Amniotic stem cell (primary cell): ENCODE measurements at regions not wholly inside any gene's neighbourhood (a gene's known extent, or its start where the extent isn't known, plus 50 kb on each side); places are given as distances from the start of the nearest gene placed in this dataset.
A peak's percentile ranks its signal among the peaks of the same experiment; 100 is the strongest.

Experiments used
- DNase-seq: peaks from one replicate; lab custom pipeline; 2025; lab: John Stamatoyannopoulos, UW

DNA sequence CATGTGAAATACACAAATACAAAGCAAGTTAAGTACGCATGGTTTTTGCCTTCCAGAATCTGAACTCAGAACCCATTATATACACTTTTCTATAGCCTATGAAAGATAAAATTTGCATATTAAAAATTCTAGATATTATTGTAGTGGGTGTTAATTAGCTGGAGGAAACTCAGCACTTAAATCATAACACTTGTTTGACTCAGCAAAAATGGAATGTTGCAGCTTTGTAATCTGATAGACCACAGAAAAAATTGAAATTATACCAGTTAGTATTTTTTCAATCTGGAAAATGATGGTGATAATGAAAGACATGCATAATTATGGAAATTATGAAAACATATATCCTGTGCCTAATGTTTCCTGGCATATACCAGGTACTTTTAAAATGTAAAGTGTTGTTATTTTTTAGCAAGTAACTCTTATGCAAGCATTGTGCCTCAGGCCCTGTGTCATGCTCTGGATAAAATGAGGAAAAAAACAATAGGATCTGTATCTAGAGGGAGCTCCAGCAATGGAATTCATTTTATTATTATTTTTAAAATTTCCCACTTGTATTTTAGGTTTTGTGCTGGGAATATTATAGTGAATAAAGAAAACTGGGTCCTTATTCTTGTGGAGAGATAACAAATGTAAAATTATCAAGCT lies 490.4 kb upstream of the SEMA3A start:
- no peak for DNase-seq

GRCh38 chr7:84682543-84682942 lies 488.0 kb upstream of the SEMA3A start:
- no peak for DNase-seq

GRCh38 chr7:84678841-84679240 lies 484.3 kb upstream of the SEMA3A start:
- no peak for DNase-seq

GRCh38 chr7:84677117-84677732 lies 482.6 kb upstream of the SEMA3A start:
- no peak for DNase-seq

DNA sequence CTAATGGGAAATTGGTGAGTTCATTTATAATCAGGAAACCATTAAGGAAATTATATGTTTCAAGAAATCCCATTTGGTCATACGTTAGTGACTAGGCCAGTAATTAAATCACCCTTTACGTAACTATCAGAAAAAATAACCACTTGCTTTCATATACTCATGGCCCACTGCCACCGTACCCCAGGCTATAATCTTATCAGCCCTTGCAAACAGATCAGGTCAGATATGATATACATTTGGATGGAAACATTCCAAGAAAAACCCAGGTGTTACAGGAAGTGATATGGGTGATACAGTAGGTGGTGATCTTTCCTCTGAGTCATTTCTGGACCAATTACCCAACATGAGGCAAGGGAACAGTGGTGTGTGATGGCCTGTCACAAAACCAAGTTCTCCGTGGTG lies 481.0 kb upstream of the SEMA3A start:
- no peak for DNase-seq

DNA sequence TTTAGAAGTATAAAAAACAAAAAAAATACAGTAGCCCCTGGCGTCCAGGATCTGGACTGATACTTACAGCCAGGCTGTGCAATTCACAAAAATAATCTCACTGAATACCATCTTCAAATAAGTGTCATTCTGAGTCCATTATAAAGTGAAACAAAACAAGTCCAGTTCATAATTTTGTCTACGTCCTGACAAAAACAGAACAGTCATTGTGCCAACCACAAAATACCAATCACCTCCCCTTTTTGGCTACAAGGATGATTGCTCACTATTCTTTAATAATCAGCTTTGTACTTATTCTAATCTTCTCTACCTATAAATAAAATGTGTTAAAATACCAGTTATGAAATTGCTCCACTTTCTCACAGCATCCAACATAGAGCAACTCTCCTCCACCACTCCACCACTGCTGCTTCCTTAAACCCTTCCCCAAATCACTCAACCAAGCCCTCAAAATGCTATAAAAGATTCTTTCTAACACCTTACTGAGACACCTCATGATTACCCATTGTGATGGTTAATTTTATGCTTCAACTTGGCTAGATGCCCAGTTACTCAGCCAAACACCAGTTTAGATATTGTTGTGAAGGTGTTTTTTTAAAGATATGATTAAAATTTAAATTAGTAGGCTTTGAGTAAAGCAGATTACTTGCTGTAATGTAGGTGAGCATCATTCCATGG lies 479.8 kb upstream of the SEMA3A start:
- DNase-seq, result no peak

DNA sequence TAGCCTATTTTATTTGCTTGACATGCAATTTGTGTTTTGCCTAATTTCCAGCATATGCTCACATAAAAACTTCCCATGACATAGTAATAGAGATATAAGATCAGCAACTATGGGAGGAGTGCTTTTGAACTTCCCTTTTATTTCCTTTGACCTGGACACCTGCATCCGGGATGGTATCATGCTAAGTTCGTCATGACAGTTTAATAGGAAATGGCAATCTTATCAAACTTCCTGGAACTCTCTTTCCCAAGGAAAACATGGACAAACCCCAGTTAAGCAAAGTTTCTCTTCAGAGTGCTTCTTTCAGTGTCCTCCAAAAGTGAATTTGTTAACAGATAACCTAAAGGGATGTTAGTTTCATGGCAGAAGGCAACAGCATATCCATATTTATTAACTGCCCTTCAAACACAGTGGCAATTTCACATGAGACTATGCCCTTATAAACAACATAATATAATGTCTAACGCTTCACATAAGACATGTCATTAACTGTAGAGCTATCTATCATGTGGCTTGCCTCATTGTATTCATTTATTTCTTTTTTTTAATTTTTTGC lies 474.7 kb upstream of the SEMA3A start:
- DNase-seq, result no peak

DNA sequence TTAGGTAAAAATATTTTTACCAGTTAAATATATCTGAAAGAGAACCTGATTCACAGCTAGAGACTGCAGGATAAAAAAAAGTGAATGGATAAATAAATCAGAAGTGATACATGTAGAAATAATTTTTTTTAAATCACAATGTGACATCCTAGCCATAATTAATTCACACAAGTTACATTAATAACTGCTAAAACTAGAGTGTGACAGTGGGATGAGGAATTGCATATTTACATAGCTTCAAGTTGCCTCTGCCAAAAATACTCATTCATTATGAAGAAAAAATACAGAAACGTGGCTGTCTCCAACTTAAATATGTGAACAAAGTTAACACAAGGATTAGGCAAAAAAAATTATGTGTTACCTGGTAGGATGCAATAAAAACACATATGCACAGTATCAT lies 473.5 kb upstream of the SEMA3A start:
- DNase-seq, result no peak

DNA sequence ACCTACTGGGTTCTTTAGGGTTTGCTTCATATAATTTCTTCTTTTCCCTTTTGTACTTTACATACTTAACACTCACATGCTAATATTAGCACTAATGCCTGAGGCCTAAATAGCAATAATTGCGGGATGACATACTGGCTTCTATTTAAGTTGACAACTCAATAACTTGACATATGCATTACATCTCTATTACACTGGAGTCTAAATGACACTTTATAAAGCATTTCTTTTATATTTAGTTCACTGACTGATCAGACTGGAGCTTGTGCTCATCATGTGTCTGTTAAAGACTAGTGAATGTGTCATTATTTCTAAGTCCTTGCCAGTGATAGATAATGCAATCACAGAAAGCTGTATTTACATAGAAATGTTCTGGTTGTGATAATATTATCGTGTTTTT lies 472.1 kb upstream of the SEMA3A start:
- DNase-seq, result no peak

DNA sequence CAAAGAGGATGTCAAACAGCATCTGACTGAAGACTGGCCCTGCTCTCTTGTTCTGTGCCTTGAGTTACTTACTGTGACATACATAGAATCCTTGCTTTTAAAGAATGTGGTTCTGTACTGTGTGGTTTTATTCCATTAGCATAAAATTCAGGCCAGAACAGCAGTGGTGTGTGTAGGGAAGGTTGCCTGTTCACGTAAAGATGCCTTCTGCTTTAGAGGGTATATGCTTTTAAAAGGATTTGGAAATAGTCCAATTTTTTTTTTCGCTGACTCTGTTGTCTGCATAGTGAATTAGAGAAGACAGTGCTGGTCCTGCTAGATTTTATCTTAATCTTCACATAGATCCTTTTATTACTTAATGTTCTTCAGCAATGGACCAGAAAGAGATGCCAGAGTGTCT lies 470.8 kb upstream of the SEMA3A start:
- DNase-seq, result no peak

DNA sequence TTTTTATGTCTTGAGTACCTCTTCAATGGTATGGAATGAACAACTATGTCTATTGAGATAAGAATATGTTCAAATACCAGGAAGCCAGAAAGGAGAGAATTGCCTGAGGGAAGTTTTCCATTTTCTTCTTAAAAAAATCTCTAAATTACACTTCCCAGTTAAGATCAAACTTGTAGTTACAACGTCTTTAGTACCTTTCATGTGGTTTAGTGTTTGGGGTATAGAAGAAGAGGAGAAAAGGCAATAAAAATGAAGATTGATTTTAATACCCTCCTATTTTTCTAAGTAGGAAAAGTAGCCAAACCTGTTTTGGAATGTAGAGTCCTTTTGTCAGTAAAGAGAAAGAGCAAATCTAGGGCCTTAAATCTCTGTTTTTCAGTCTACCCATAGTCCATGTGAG lies 470.0 kb upstream of the SEMA3A start:
- DNase-seq, result no peak

- no peak for DNase-seq
Observed at GRCh38 chr7:84663224-84663623, 468.6 kb upstream of the SEMA3A start.

DNA sequence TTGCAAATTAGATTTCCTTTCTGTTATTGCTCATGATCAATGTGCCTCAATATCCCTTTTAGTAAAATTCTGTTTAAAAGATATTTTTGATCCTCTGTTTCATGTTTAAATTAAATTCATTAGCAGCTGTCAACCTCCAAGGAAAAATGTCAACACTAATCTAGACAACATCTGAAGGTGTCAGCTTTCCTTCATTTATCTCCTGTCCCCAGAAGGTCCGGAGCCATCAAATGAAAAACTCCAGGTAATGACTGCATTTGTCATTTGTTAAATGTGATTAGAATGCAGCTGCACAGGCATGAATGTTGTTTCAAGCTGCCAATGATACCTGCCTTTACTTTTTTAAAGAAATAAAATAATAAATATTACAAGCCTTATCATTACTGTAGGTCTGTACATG lies 463.7 kb upstream of the SEMA3A start:
- no peak for DNase-seq

GRCh38 chr7:84654273-84654672 lies 459.7 kb upstream of the SEMA3A start:
- no peak for DNase-seq

GRCh38 chr7:84651876-84652275 lies 457.3 kb upstream of the SEMA3A start:
- DNase-seq, result no peak

GRCh38 chr7:84647797-84648757 lies 453.5 kb upstream of the SEMA3A start:
- DNase-seq, result peak; percentile 26

GRCh38 chr7:84642611-84643010 lies 448.0 kb upstream of the SEMA3A start:
- no peak for DNase-seq

- no peak for DNase-seq
Observed at GRCh38 chr7:84640637-84641036, 446.0 kb upstream of the SEMA3A start.

DNA sequence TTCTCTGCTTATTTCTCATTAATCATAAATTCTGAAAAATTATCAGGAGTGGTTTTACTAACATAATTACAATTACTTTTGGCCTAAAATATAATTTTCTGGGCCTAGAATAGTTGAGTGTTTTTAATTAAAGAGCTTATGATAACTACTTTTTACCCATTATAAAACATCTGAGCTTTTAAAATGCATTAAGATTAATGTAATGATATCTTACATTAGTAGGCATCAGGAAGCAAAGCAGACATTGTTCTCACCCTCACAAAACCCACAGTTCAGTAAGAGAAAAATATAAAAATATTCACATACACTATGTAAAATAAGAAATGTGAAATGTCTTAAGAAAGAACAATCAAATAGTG lies 443.7 kb upstream of the SEMA3A start:
- DNase-seq, result no peak

- DNase-seq, result peak; percentile 21
Observed at GRCh38 chr7:84637568-84638338, 443.2 kb upstream of the SEMA3A start.

GRCh38 chr7:84631913-84632312 lies 437.3 kb upstream of the SEMA3A start:
- no peak for DNase-seq
